Upper lobe of left lung (tissue), 4 donors: ENCODE measurements at regions not wholly inside any gene's neighbourhood (a gene's known extent, or its start where the extent isn't known, plus 50 kb on each side); places are given as distances from the start of the nearest gene placed in this dataset.

Source experiments
- CTCF ChIP-seq, 6 experiments: fragments of 450-650 bp in 4 of 6; fragments of 200-600 bp in 2 of 6; sonication (generic) in 2 of 6; IDR thresholded peaks; one replicate each; pipeline ENCODE4 v1.5.1; 2016 to 2019; ENCODE audit warnings: antibody characterized with exemption in 6 of 6
- EP300 ChIP-seq, 4 donors: sonication (generic); formaldehyde crosslinking; IDR thresholded peaks; one replicate each; pipeline ENCODE4 v1.5.1; 2017; ENCODE audit warnings: antibody characterized with exemption in 4 of 4, control low read depth in 2 of 4
- POLR2A ChIP-seq, 4 donors: fragments of 450-650 bp; IDR thresholded peaks; one replicate each; pipeline ENCODE4 v1.5.1; 2016 to 2017; ENCODE audit warnings: antibody characterized with exemption in 4 of 4, mild to moderate bottlenecking in 2 of 4

- no peak for TF ChIP-seq CTCF (IDR thresholded peaks at IDR 0.05)
- TF ChIP-seq POLR2A (IDR thresholded peaks at IDR 0.05) = no peak
- TF ChIP-seq EP300 (IDR thresholded peaks at IDR 0.05) = no peak
These were observed 49.8 kb upstream of the GNG12 start for GRCh38 chr1:67883069-67883468.
